HCT116 (cell line): ENCODE measurements at regions not wholly inside any gene's neighbourhood (a gene's known extent, or its start where the extent isn't known, plus 50 kb on each side); places are given as distances from the start of the nearest gene placed in this dataset.

Source experiments
- EZH2 ChIP-seq: fragments of 200-600 bp; sonication (generic); IDR thresholded peaks from 2 replicates; pipeline ENCODE4 v1.6.1; 2017; ENCODE audit warnings: antibody characterized with exemption, mixed run types
- JUND ChIP-seq: IDR thresholded peaks from 2 replicates; pipeline ENCODE4 v1.6.1; 2012
- POLR2A ChIP-seq: IDR thresholded peaks from 2 replicates; pipeline ENCODE4 v1.7.0; 2011; ENCODE audit warnings: borderline replicate concordance; ENCODE audit not compliant: insufficient read depth, insufficient read length; ENCODE audit errors: extremely low read depth
- SP1 ChIP-seq: IDR thresholded peaks from 2 replicates; pipeline ENCODE4 v1.6.1; 2012; ENCODE audit warnings: low read depth
- YY1 ChIP-seq: IDR thresholded peaks from 2 replicates; pipeline ENCODE4 v1.6.1; 2011; ENCODE audit warnings: low read length, low read depth, moderate library complexity, mild to moderate bottlenecking; ENCODE audit not compliant: insufficient replicate concordance; ENCODE audit errors: extremely low read depth
- TF ChIP-seq, protein P1 (sequence below), 3 experiments: fragments of 200-600 bp in 1 of 3; sonication (generic) in 1 of 3; IDR thresholded peaks in 2 of 3; conservative IDR thresholded peaks in 1 of 3; 2 replicates each; pipeline ENCODE4 v1.5.1; 2012 to 2017; ENCODE audit warnings: low read depth in 2 of 3, low read length in 2 of 3, antibody characterized with exemption in 1 of 3, borderline replicate concordance in 1 of 3, control low read depth in 1 of 3, mild to moderate bottlenecking in 1 of 3, mixed read lengths in 1 of 3, mixed run types in 1 of 3, moderate library complexity in 1 of 3; ENCODE audit not compliant: insufficient read depth in 1 of 3

DNA sequence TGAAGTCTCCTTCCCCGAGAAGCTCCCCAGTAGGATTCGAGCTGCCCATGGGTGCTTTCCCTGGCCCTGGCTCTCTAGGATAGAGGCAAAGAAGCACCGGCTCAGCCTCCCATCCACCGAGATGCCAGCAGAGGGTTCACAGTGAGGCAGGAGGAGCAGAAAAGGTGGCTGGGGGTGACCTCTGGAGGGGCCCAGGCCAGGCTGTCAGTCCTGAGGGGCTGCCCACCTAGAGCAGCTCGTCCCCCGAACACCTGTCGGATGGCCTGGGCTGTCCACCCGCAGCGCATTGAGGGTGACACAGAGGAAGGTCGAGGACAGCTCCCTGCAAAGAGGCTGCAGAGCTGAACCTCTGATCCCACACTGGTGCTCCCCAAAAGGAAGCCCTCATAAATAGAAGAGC, 167.2 kb upstream of the PPP2R2D start:
- TF ChIP-seq, protein P1, sequence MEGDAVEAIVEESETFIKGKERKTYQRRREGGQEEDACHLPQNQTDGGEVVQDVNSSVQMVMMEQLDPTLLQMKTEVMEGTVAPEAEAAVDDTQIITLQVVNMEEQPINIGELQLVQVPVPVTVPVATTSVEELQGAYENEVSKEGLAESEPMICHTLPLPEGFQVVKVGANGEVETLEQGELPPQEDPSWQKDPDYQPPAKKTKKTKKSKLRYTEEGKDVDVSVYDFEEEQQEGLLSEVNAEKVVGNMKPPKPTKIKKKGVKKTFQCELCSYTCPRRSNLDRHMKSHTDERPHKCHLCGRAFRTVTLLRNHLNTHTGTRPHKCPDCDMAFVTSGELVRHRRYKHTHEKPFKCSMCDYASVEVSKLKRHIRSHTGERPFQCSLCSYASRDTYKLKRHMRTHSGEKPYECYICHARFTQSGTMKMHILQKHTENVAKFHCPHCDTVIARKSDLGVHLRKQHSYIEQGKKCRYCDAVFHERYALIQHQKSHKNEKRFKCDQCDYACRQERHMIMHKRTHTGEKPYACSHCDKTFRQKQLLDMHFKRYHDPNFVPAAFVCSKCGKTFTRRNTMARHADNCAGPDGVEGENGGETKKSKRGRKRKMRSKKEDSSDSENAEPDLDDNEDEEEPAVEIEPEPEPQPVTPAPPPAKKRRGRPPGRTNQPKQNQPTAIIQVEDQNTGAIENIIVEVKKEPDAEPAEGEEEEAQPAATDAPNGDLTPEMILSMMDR (IDR thresholded peaks at IDR 0.05 in 2 of 3, conservative IDR thresholded peaks at IDR 0.05 in 1 of 3; ENCODE audit: borderline replicate concordance in 1 of 3, insufficient read depth in 1 of 3, low read depth in 2 of 3, low read length in 2 of 3), result no peak
- TF ChIP-seq JUND (no peak), POLR2A (no peak), YY1 (no peak), SP1 (no peak), EZH2 (no peak)
